GM10248 (cell line): ENCODE measurements at regions not wholly inside any gene's neighbourhood (a gene's known extent, or its start where the extent isn't known, plus 50 kb on each side); places are given as distances from the start of the nearest gene placed in this dataset.

ENCODE experiments used
- CTCF ChIA-PET: fragments of 300-600 bp; sonication (Branson Sonifier 250); formaldehyde crosslinking; extraction: SDS; loops from one replicate; lab custom pipeline; 2021; ENCODE audit warnings: antibody characterized with exemption; lab: Yijun Ruan, JAX
- POLR2A ChIA-PET: fragments of 350-650 bp; sonication (Branson Sonifier 250); formaldehyde crosslinking; extraction: SDS; loops from one replicate; lab custom pipeline; 2020; ENCODE audit warnings: antibody characterized with exemption; lab: Yijun Ruan, JAX
- DNase-seq: peaks from one replicate; pipeline ENCODE4 v3.0.0; 2012; ENCODE audit errors: extremely low spot score
- CTCF ChIP-seq: IDR thresholded peaks from 2 replicates; pipeline ENCODE4 v1.5.1; 2012; ENCODE audit warnings: mild to moderate bottlenecking, low read depth; ENCODE audit errors: extremely low read depth, missing control alignments, control extremely low read depth

- CTCF ChIA-PET, result no interaction called here
- no peak for TF ChIP-seq CTCF
- POLR2A ChIA-PET, result no interaction called here
- no peak for DNase-seq
Measured at GRCh38 chr17:70987867-70988340, 818.6 kb downstream of the KCNJ2 start.

GRCh38 chr17:70988622-70989021 is 819.3 kb downstream of the KCNJ2 start:
- ChIA-PET CTCF (no interaction called here), POLR2A (no interaction called here)

GRCh38 chr17:70989280-70989679 is 819.9 kb downstream of the KCNJ2 start:
- DNase-seq, result no peak
- ChIA-PET POLR2A (no interaction called here), CTCF (no interaction called here)
- TF ChIP-seq CTCF, result no peak

More at GRCh38 chr17:70988622-70989021, 819.3 kb downstream of the KCNJ2 start:
- no peak for DNase-seq
- TF ChIP-seq CTCF, result no peak

DNA sequence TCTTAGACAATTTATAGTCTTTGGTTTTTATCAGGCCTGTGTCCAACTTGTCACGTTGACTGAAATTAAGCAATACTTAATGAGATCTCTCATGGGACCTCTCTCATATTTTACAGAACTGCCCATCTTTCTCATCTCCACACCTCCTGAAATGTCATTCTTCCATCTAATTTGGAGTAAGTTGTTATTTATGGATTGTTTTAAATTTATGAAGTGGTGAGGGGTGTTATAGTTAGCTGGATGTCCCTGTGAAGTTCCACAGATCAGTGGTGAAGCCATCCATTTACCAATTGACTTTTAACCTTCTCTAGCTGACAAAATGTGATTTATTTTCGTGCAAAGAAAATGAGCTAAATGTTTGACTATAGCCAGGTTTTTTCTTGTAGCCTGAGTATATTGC is 824.9 kb downstream of the KCNJ2 start:
- ChIA-PET POLR2A (no interaction called here), CTCF (no interaction called here)
- TF ChIP-seq CTCF, result no peak
- DNase-seq, result no peak

DNA sequence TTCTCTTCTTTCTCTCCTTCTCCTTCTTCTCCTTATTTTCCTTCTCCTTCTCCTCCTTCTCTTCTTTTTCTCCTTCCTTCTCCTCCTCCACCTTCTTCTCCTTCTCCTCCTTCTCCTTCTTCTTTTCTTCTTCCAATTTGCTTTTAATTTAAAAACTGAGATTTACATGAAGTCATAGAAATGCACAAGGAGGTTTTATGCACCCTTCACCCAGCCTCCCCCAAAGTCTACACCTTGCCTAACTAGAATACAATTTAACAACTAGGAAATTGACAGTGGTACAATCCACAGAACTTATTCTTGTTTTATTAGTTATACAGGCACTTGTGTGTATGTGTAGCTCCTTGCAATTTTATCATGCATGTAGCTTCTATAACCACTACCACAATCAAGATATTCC is 826.7 kb downstream of the KCNJ2 start:
- CTCF ChIA-PET, result no interaction called here
- POLR2A ChIA-PET, result no interaction called here
- TF ChIP-seq CTCF, result no peak
- DNase-seq, result no peak

- ChIA-PET CTCF (no interaction called here), POLR2A (interaction anchor here (0.6 kb wide), 1 partner anchor 365 kb away, joined by 5 read pairs; no protein-coding TSS in a partner anchor)
- DNase-seq, result no peak
- TF ChIP-seq CTCF, result no peak
Measured at GRCh38 chr17:71003736-71004135, 834.4 kb downstream of the KCNJ2 start.

DNA sequence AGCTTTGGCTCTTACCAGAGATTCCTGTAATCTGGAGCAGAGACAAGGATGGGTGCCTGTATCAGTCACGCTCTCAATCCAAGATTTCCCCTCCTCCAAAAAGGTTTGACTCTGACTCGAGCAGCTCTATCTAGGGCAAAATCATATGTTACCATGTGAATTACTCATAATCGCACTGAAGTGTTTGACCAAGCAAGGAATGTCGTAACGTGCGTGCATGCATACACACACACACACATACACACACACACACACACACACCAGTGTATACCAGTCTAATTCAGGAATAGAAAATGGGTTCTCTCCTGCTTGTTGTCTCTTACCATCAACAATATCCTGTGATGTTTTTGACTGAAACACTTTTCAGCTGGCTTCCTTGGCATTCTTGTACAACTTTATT is 835.1 kb downstream of the KCNJ2 start:
- TF ChIP-seq CTCF, result no peak
- DNase-seq, result no peak
- ChIA-PET POLR2A (interaction anchor here (0.6 kb wide), 1 partner anchor 364 kb away, joined by 5 read pairs; no protein-coding TSS in a partner anchor), CTCF (no interaction called here)
